Cerebellar cortex (tissue), 1 donor: ENCODE measurements at regions not wholly inside any gene's neighbourhood (a gene's known extent, or its start where the extent isn't known, plus 50 kb on each side); places are given as distances from the start of the nearest gene placed in this dataset.

ENCODE experiments used
- DNase-seq: peaks from one replicate; pipeline ENCODE4 v3.0.0-alpha.2; 2015; ENCODE audit warnings: low spot score

- DNase-seq, result no peak
These were observed 177.5 kb downstream of the RBM43 start for GRCh38 chr2:151083856-151084795.

DNA sequence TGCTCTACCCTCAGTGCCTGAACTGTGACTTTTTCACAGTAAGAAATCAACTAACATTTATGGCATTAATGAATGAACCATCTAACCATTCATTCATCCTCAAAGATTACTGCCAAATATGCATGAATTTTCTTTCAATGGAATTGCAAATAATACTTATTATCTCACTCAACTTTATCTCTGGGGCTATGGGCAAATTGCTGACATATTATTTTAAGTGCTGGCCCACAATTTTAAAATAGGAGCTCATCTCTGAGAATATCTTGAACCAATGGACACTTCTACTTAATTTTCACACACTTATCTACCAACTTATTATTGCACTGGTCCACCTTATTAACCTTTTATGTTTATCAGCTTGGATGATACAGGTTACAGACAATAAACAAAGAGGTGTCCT, 182.8 kb downstream of the RBM43 start:
- DNase-seq, result no peak

GRCh38 chr2:151071906-151072305, 189.8 kb downstream of the RBM43 start:
- DNase-seq, result no peak

- peak; percentile 29 for DNase-seq
These were observed 190.3 kb downstream of the RBM43 start for GRCh38 chr2:151071382-151071781.

- DNase-seq, result no peak
These were observed 191.4 kb downstream of the RBM43 start for GRCh38 chr2:151070253-151070652.

GRCh38 chr2:151067658-151068369, 193.8 kb downstream of the RBM43 start:
- no peak for DNase-seq

GRCh38 chr2:151063271-151063670, 198.4 kb downstream of the RBM43 start:
- no peak for DNase-seq

- no peak for DNase-seq
These were observed 201.4 kb downstream of the RBM43 start for GRCh38 chr2:151060287-151060686.

DNA sequence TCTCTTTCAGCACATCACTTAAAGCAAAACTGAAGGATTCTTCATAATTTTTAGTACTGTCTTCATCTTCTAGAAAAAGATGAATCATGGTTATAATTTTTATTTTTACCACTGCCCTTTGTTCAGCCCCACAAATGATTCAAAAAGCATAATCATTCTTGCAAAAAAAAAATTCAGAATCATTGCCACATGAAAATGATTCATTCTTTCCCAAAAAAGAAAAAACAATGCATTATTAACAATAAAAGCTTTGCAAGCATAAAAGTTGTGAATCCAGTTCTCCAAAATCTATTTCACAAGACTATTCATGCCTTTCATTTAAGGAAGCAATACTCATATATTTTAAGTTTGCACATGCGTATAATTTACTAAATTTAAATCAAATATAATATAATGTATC, 204.8 kb downstream of the RBM43 start:
- no peak for DNase-seq

DNA sequence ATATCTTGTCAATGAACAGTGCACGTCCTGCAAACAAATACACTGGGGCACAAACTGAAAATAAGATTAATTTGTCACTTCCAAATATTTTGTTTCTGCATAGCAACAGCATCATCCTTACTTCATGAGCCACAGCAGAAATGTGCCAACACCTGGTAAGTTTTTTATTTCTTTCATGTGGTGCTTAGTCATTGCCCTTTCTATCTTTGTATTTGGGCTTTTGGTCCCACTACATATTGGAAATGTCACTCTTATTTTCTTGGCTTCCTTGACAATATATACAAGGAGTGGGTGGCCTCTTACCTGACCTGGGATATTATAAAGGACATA, 208.0 kb downstream of the RBM43 start:
- no peak for DNase-seq

DNA sequence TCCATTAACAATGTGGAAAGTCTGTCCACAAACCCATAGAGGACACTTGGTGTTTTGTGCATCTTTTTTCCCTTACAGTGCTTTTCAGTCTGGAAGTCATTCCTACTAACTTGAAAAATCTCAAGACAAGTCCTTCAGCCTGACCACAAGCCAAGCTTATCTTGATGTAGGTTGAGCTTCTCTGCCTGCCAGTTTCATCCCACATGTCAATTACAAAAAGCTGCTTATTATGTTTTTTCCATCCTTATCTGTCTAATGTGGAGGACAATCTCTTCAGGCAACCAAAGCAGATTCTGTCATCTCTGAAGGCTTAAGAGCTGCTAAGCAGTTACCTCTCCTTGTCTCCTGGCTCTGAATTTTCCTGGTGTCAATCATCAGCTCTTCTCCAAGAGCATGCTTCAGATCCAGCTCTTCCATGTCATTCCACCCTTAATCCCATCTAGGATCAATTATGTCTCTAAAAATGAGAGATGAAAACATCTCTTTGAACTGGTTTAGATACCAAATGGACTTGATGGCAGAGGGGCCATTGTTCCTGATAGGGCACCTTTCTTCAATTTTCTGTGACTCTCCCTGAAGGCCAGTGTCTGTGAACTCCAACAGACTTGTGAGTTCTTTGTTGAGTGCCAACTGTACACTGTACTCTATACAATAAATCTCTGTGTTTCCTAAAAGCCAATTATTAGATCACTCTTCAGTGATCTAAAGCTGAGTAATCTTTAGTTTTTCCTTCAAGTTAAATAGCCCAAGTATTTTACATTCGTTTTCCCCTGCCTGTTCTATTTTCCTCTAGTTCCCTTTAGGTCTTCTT, 208.6 kb downstream of the RBM43 start:
- DNase-seq, result no peak

- DNase-seq, result peak; percentile 33
These were observed 210.0 kb downstream of the RBM43 start for GRCh38 chr2:151051574-151052220.

DNA sequence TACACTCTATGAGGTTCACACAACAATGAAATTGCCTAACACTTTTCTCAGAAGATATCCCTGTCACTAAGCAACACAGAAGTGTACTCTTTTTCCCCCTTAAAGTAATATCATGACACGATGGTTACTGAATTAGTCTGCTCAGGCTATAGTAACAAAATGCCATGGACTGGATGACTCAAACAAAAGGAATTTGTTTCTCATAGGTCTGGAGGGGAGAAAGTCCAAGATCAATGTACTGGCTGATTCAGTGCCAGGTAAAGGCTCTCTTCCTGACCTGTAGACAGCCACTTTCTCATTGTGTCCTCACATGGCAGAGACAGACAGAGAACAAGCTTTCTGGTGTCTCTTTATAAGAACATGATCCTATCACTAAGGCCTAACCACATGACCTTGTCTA, 211.9 kb downstream of the RBM43 start:
- no peak for DNase-seq

DNA sequence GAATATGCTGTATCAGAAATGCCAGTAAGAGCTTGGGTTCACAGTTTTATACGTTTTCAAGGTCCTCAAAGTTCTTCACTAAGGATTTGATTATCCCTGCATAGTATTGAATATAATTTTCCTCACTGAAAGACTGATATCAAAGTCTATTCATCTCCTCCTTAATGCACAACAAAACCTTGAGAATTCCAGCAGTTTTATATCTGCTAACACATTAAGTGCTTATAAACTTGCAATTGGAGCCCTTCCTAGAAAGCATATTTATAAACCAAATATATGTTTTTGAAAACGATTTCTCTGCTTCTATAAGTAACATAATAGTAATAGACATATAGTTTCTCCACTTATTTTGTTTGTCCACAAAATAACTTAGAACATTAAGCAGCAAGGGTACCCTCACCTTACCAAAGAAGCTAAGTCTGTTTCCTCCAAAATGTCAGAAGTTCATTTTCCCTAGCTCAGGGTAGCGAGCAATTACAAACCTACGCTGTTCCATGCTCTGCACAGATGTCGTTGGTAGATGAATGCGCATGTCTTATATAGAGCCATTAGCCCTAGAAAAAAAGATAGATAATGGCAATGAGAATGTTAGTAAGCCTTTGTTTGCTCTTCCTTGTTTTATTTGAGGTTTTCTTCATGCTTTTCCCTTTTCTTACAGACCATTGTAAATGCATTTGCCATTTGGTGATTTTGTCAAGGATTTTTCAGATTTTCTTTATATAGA, 213.2 kb downstream of the RBM43 start:
- DNase-seq, result no peak

GRCh38 chr2:151043484-151043883, 218.2 kb downstream of the RBM43 start:
- DNase-seq, result no peak

DNA sequence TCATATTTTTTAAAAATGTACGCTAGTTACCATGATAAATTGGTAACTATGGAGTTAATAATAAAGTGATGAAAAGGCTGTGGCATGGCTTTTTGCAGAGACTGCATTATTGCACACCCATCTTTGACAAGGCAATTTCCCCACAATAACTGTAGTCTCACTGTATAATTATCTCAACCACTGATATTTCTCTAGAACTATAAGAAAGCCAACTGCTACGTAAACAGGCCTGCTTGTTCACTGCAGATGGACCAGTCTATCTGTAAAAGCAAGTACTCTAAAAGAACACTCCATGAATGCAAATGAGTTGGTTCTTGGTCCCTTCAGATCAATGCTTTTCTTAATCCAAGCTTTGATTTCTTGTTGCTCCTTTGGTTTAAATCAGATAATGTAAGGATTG, 218.7 kb downstream of the RBM43 start:
- no peak for DNase-seq

GRCh38 chr2:151040039-151040438, 221.6 kb downstream of the RBM43 start:
- no peak for DNase-seq

GRCh38 chr2:151038516-151038915, 223.1 kb downstream of the RBM43 start:
- DNase-seq, result no peak

- no peak for DNase-seq
These were observed 224.2 kb downstream of the RBM43 start for GRCh38 chr2:151037434-151037833.

GRCh38 chr2:151033271-151034248, 228.1 kb downstream of the RBM43 start:
- no peak for DNase-seq
